GM12878 (cell line): ENCODE measurements at regions not wholly inside any gene's neighbourhood (a gene's known extent, or its start where the extent isn't known, plus 50 kb on each side); places are given as distances from the start of the nearest gene placed in this dataset.

Source experiments
- BCL3 ChIP-seq: IDR thresholded peaks from 2 replicates; pipeline ENCODE4 v1.6.1; 2011; ENCODE audit warnings: borderline replicate concordance, low read depth, mild to moderate bottlenecking, moderate library complexity, low read length; ENCODE audit not compliant: insufficient read depth, poor library complexity, severe bottlenecking
- BRCA1 ChIP-seq: IDR thresholded peaks from 2 replicates; pipeline ENCODE4 v1.6.1; 2011; ENCODE audit warnings: low read depth, low read length, improper control_type of control experiment
- ELK1 ChIP-seq: IDR thresholded peaks from 2 replicates; pipeline ENCODE4 v1.6.1; 2012; ENCODE audit warnings: low read depth, low read length, improper control_type of control experiment
- ESRRA ChIP-seq: IDR thresholded peaks from 2 replicates; pipeline ENCODE4 v1.6.1; 2012; ENCODE audit warnings: mild to moderate bottlenecking, low read length, improper control_type of control experiment
- EZH2 ChIP-seq: IDR thresholded peaks from 2 replicates; pipeline ENCODE4 v1.6.1; 2012; ENCODE audit warnings: low read depth, mild to moderate bottlenecking, control low read depth, inconsistent platforms, low read length, borderline replicate concordance; ENCODE audit not compliant: control insufficient read depth
- JUNB ChIP-seq: IDR thresholded peaks from 2 replicates; pipeline ENCODE4 v1.6.1; 2016; ENCODE audit warnings: antibody characterized with exemption, mild to moderate bottlenecking
- LARP7 ChIP-seq: fragments of 450-650 bp; IDR thresholded peaks from 2 replicates; pipeline ENCODE4 v1.6.1; 2017; ENCODE audit warnings: mild to moderate bottlenecking
- MAX ChIP-seq: IDR thresholded peaks from 2 replicates; pipeline ENCODE4 v1.6.1; 2012; ENCODE audit warnings: low read depth, low read length, improper control_type of control experiment
- NFIC ChIP-seq: IDR thresholded peaks from 2 replicates; pipeline ENCODE4 v1.6.1; 2012; ENCODE audit warnings: low read depth, mild to moderate bottlenecking, inconsistent platforms, low read length, moderate library complexity
- NFXL1 ChIP-seq: fragments of 450-650 bp; IDR thresholded peaks from 2 replicates; pipeline ENCODE4 v1.6.1; 2017; ENCODE audit warnings: antibody characterized with exemption, mild to moderate bottlenecking, borderline replicate concordance
- NR2F1 ChIP-seq: fragments of 450-650 bp; conservative IDR thresholded peaks from 2 replicates; pipeline ENCODE4 v1.6.1; 2017; ENCODE audit warnings: mild to moderate bottlenecking
- NRF1 ChIP-seq: conservative IDR thresholded peaks from 2 replicates; pipeline ENCODE4 v1.6.1; 2011; ENCODE audit warnings: mild to moderate bottlenecking, low read depth, low read length, improper control_type of control experiment
- PAX5 ChIP-seq: IDR thresholded peaks from 2 replicates; pipeline ENCODE4 v1.6.1; 2011; ENCODE audit warnings: low read depth, low read length, borderline replicate concordance
- RAD21 ChIP-seq: IDR thresholded peaks from 2 replicates; pipeline ENCODE4 v1.6.1; 2011; ENCODE audit warnings: mild to moderate bottlenecking, low read depth, low read length, moderate library complexity; ENCODE audit not compliant: insufficient read depth
- SPI1 ChIP-seq: IDR thresholded peaks from 2 replicates; pipeline ENCODE4 v1.6.1; 2011; ENCODE audit warnings: low read depth, mild to moderate bottlenecking, low read length, moderate library complexity, borderline replicate concordance; ENCODE audit not compliant: insufficient read depth
- SREBF1 ChIP-seq: IDR thresholded peaks from 2 replicates; pipeline ENCODE4 v1.6.1; 2012; ENCODE audit warnings: mild to moderate bottlenecking, low read length
- TCF12 ChIP-seq: IDR thresholded peaks from 2 replicates; pipeline ENCODE4 v1.6.1; 2011; ENCODE audit warnings: low read depth, mild to moderate bottlenecking, low read length
- USF2 ChIP-seq: IDR thresholded peaks from 2 replicates; pipeline ENCODE4 v1.6.1; 2011; ENCODE audit warnings: low read depth, low read length, improper control_type of control experiment, borderline replicate concordance
- ZBTB33 ChIP-seq: fragments of 450-650 bp; IDR thresholded peaks from 2 replicates; pipeline ENCODE4 v1.6.1; 2017; ENCODE audit warnings: mild to moderate bottlenecking
- ZNF592 ChIP-seq: fragments of 450-650 bp; IDR thresholded peaks from 2 replicates; pipeline ENCODE4 v1.6.1; 2017; ENCODE audit warnings: mild to moderate bottlenecking, moderate library complexity

- TF ChIP-seq LARP7 (no peak; the same call in 1 of the 2 replicates), EZH2 (no peak), PAX5 (no peak), TCF12 (0 out of 2 replicates have a peak, but pooled peaks have one; percentile 29), ZNF592 (no peak), BRCA1 (no peak), SREBF1 (no peak), JUNB (no peak), ELK1 (no peak), RAD21 (peak; percentile 99), NFIC (no peak), BCL3 (no peak), NRF1 (no peak), ZBTB33 (no peak), NFXL1 (no peak), USF2 (no peak), MAX (no peak), SPI1 (no peak), ESRRA (no peak), NR2F1 (0 out of 2 replicates have a peak, but pooled peaks have one; percentile 25)
Observed at GRCh38 chr1:181142096-181142958, 53.8 kb downstream of the IER5 start (continued).
